Skin of body (tissue), 1 donor: ENCODE measurements at regions not wholly inside any gene's neighbourhood (a gene's known extent, or its start where the extent isn't known, plus 50 kb on each side); places are given as distances from the start of the nearest gene placed in this dataset.
A peak's percentile ranks its signal among the peaks of the same experiment; 100 is the strongest.
"Not testable (repeated sequence)": the region's sequence is repeated elsewhere in the genome, so short reads cannot be mapped to it uniquely, and the experiment has no call there.

Experiments
- DNase-seq: peaks from one replicate; lab custom pipeline; 2025; lab: John Stamatoyannopoulos, UW

GRCh38 chr20:36082315-36082915 lies 72.1 kb upstream of the EPB41L1 start:
- DNase-seq = no peak

DNA sequence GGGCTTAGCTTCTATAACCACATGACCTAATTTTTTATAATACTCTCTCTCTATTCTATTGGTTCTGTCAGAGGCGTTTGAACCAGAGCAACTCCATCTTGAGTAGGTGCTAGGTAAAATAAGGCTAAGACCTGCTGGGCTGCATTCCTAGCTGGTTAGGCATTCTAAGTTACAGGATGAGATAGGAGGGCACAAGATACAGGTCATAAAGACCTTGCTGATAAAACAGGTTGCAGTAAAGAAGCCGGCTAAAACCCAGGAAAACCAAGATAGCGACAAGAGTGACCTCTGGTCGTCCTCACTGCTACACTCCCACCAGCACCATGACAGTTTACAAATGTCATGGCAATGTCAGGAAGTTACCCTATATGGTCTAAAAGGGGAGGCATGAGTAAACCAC lies 71.3 kb upstream of the EPB41L1 start:
- not testable (repeated sequence) for DNase-seq

GRCh38 chr20:36084356-36084755 lies 70.2 kb upstream of the EPB41L1 start:
- DNase-seq = no peak

DNA sequence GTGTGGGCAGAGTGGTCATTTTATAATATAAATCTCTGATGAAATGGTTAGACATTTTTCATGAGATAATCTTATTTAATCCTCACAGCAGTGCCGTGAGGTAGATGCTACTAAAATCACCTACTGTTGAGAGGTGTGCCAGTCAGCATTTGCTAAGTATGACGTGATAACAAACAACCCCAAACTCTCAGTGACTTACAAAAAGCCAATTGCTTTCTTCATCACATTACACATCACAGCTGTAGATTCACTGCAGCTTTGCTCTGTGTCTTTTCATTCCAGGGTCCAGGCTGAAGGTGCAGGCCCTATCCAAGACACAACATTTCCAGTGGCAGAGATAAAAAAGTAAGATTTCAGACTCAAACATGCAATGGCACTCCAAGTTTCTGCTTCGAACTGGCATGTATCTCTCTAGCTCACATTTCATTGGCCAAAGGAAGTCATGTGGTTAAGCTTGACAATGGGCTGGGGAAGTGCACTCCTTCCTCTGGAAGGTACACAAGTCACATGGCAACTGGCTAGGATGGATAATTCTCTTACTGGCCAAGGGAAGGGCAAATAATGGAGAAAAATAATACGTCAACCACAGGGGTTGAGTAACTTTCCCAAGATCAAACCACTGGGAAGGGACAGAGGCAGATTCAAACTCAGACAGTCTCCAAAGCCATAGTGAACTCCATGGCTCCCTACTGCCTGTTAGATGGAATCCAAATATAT lies 69.5 kb upstream of the EPB41L1 start:
- no peak for DNase-seq

DNA sequence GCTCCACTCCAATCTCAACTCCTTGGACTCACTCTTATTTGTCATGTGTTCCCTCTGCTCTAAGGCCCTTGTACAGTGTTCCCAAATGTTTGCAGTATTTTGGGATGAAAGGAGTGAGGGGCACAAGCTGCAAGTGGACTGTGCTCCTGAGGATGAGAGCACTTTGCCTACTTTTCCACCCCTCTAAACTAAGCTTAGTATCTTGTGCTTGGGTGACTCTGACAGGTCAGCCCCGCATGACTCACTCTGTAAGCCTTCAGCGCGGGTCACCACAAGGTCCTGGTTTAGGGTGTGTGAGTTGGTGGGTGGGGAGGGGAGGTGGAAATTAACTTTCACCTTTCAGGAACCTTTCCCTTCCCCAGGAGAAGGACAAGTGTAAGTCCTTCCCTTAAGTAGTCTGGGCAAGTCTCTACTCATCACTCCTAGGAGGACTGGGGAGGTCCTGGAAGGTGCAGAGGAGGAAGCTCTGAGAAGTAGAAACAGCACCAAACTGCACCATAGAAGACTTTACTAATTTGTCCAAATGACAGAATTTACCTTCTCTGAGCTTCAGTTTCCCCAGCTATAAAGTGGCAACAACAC lies 68.8 kb upstream of the EPB41L1 start:
- DNase-seq = no peak

GRCh38 chr20:36086767-36087166 lies 67.8 kb upstream of the EPB41L1 start:
- DNase-seq = no peak

DNA sequence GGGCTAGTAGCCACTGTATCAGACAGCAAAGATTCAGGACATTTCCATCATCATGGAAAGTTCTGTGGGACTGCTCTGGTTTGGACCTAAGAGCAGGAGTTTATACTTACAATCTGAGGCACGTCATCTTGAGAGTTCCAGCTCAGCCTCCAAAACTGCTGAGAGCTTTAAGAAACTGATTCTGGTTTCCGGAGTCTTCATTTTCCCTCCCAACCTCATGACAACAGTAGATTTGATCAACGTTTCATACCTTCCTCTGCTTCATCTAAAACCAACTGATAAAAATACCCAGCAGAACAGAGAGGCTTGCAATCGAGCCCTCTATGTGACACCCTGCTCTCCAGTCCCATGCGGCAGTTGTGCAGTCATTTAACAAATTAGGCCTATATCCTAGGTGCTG lies 64.3 kb upstream of the EPB41L1 start:
- DNase-seq = no peak

GRCh38 chr20:36091561-36092397 lies 62.8 kb upstream of the EPB41L1 start:
- DNase-seq = no peak

- DNase-seq = no peak
Observed at GRCh38 chr20:36092398-36093024, 62.0 kb upstream of the EPB41L1 start.

GRCh38 chr20:36093025-36093803 lies 61.3 kb upstream of the EPB41L1 start:
- DNase-seq = no peak

- no peak for DNase-seq
Observed at GRCh38 chr20:36093804-36094145, 60.8 kb upstream of the EPB41L1 start.

DNA sequence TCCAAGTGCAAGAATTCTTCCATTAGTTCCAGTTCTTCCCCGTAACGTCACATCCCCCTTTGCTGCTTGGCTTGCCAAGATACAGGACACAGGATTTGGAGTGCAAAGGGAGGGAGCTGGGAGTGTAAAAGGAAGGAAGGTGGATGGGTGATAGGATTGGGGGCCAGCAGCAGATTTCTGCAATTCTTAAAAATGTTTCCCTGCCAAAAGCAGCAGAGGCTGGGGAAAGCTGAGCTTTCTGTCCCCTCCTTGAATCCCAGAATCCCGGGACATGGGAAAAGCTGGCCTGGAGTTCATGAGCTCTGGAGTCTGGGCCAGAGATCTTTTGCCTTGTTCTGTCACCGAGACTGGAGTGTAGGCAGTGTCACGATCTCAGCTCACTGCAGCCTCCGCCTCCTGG lies 60.0 kb upstream of the EPB41L1 start:
- DNase-seq = peak; percentile 30

DNA sequence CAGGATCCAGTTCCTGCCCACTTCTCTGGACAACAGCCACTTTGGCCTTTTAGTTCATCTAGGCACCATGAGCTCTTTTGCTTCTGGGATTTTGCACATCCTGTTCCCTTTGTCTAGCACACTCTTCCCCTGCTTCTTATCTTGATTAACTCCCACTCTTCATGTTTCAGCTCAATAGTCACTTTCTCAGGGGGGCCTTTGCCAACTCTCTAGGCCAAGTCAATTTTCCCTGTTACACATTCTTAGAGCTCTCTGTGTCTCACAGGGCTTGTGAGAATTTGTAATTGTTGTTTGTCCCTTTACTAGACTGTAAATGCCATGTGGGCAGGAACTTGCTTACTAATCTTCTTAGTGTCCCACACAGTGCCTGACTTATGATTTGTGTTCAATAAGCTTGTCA lies 58.1 kb upstream of the EPB41L1 start:
- no peak for DNase-seq

- DNase-seq = no peak
Observed at GRCh38 chr20:36097337-36098151, 57.0 kb upstream of the EPB41L1 start.

- DNase-seq = peak; percentile 28
Observed at GRCh38 chr20:36098364-36098763, 56.2 kb upstream of the EPB41L1 start.

DNA sequence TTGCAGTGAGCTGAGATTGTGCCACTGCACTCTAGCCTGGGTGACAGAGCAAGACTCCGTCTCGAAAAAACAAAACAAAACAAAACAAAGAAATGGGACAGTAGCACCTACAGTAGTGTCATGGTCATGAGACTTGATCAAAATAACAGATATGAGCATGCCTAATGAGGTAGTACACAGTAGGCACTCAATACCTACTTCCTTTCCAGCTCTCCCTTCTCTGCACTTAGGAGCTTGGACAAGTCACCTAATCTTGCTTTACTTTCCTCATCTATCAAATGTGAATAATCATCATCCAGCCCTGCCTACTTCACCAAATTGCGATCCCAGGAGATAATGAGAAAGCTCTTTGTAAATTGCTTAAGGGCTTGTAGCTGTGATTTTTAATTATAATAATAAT lies 55.4 kb upstream of the EPB41L1 start:
- DNase-seq = no peak

- no peak for DNase-seq
Observed at GRCh38 chr20:36101192-36101591, 53.3 kb upstream of the EPB41L1 start.

DNA sequence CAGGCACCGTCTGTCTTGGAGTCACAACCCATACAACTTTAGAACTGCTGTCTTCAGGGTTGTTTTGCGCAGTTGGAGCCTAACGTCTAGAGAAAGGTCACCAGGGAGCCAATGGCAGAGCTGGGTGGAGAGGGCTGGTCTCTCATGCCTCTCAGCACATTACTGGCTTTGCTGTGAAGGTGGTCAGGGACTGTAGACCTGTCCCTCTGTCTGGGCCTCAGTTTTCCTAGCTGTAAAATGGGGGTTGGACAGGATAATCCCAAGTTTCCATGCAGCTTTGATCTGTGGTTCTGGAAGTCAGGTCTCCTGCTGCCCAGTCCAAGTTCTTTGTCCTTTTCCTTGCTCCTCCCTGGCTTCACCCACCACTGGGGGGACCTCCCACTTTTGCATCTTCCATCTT lies 52.2 kb upstream of the EPB41L1 start:
- no peak for DNase-seq

- DNase-seq = no peak
Observed at GRCh38 chr20:36102809-36103596, 51.5 kb upstream of the EPB41L1 start.
